GM18909 (cell line): ENCODE measurements at regions not wholly inside any gene's neighbourhood (a gene's known extent, or its start where the extent isn't known, plus 50 kb on each side); places are given as distances from the start of the nearest gene placed in this dataset.

Experiments
- ATAC-seq: cut with Tn5 transposase; IDR thresholded peaks from one replicate; pipeline ENCODE4 v1.9.1; 2021; ENCODE audit warnings: mild to moderate bottlenecking; ENCODE audit not compliant: unreplicated experiment, poor library complexity

GRCh38 chr6:44629636-44630035, 242.1 kb downstream of the CDC5L start:
- no peak for ATAC-seq

DNA sequence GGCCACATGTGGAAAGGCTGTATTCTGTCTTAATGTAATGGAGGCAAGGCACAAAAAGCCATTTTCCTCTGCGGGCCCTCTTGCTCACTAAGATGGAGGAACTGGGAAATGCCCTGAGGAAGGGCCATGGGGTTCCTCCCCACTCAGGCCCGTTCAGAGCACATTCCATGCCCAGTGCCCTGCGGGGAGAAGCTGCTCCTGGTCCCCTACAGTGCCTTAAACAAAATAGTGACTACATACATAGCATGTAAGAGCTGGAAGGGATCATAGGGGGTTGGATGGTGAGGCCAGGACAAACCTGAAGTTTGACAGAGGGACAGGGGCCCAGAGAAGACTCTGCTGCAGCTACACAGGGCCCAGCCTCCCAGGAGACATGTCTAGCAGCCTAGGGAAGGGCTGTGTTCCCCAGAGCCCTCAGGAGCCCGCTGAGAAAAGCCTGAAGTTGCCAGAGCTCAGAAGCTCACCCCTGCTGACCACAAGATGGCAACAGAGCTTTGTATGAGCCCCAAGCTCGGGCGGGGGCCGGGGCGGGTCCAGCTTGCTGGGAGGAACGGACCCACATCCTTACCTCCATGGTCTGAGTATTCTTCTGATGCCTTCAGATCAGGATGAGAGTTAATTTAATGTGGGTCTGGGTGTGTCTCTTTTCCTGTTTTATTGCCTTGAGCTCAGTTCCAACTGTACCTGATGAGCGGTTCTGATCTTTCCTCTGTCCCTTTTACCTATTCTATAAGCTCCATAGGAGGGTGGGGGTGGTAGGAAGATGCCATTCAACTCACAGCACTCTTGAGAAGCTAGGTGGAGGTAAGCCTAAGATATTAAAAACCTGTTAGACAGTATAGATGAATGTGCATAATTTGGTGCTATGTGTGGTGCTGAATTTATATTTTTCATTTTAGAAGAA, 242.9 kb downstream of the CDC5L start:
- ATAC-seq = no peak

- ATAC-seq = no peak
Observed at GRCh38 chr6:44631968-44632367, 244.5 kb downstream of the CDC5L start.

GRCh38 chr6:44634321-44634720, 246.8 kb downstream of the CDC5L start:
- ATAC-seq = no peak

DNA sequence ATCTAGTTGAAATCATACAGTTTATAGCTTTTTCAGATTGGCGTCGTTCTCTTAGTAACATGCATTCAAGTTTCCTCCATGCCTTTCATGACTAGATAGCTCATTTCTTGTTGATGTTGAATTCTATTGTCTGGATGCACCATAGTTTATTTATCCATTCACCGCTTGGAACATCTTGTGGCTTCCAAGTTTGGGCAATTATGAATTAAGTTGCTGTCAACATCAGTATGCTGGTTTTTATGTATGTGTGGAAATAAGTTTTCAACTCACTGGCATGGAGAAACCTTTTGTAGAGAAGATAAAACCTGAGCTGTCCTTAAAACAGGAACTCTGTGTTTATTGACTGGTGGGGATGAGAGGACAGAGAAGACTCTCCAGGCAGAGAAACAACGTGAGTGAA, 248.0 kb downstream of the CDC5L start:
- ATAC-seq = no peak

- ATAC-seq = no peak
Observed at GRCh38 chr6:44636561-44637248, 249.2 kb downstream of the CDC5L start.

GRCh38 chr6:44641344-44642031, 254.0 kb downstream of the CDC5L start:
- ATAC-seq = no peak

DNA sequence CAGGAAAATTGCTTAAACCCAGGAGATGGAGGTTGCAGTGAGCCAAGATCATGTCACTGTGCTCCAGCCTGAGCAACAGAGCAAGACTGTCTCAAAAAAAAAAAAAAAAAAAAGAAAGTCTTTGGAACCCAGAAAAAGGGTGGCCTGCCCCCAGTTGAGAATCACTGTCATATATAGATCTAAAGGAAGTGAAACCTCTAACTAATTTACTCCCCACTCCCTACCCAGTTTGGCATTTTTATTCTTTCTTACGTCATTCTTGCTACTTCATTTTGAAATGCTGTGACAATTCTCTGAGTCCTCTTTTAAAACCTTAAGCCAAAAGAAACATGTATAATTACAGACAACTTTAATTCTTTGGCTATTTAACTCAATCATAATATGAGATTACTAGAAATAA, 254.8 kb downstream of the CDC5L start:
- ATAC-seq = no peak

DNA sequence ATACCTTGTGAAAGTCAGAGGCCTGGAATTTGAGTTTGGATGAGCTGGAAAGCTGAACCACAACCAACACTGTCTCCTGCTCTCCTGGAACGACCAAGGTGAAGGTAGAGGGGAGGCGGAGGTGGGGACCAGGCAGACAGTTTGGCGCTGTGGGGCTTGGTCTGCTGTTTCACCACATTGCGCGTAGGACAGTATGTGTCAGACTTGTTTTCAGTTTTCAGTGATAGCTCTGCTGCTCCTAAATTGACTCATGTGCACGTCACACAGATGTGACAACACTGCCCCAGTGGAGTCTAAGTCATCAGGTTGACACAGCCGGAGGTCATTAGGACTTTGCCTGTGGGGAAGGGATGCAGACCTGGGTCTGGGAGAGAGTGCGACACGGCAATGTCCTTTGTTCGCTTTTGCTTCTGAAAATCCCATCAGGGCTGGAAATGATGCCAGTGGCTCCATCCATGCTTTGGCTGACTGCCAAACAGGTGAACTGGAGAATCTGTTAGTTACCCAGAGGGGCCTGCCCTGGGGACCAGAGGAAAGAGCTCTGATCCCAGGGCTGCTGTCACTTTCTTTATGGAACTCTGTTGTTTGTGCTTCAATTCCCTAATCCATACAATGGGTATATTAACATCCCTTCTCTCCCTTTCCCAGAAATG, 255.5 kb downstream of the CDC5L start:
- no peak for ATAC-seq

GRCh38 chr6:44645276-44645675, 257.8 kb downstream of the CDC5L start:
- no peak for ATAC-seq

DNA sequence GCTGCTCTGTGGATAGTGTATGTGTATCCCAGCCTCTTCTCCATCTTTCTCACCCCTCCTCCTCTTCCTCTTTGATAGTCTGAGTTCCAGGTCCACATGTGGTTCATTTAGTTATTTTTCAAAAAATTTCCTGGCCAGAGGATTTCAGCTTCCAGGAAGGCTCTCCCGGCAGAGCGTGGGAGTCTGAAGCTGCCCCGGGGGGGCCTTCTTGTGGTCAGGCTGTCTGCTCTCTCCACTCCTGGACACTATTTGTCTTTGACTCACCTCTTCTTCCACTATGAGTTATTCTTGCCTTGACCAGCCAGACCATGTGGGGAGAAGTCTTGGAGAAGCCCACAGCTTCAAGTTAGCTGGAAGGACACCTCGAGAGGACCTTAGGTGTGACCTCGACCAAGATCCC, 258.8 kb downstream of the CDC5L start:
- no peak for ATAC-seq

- no peak for ATAC-seq
Observed at GRCh38 chr6:44649365-44650025, 262.0 kb downstream of the CDC5L start.

- ATAC-seq = no peak
Observed at GRCh38 chr6:44650495-44650894, 263.0 kb downstream of the CDC5L start.

- ATAC-seq = no peak
Observed at GRCh38 chr6:44650947-44651346, 263.4 kb downstream of the CDC5L start.

GRCh38 chr6:44651604-44652003, 264.1 kb downstream of the CDC5L start:
- ATAC-seq = no peak

DNA sequence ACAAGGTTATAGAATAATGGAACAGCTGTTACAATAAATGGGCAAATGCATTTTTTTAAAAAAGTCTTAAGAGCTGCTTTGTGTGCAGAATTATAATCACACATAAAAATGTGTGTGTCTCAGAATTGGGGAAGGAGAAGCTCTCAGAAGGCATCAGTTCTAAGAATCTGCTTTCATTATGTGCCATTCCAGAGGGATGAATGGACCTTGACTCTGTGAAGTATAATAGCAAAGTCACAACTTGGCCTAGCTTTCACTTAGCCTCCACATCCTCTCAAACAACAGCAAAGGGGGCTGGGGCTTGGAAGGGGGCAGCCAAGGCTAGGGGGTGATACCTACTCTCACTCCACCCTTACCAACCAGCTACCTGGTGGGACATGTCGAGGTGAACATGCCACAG, 265.0 kb downstream of the CDC5L start:
- no peak for ATAC-seq

DNA sequence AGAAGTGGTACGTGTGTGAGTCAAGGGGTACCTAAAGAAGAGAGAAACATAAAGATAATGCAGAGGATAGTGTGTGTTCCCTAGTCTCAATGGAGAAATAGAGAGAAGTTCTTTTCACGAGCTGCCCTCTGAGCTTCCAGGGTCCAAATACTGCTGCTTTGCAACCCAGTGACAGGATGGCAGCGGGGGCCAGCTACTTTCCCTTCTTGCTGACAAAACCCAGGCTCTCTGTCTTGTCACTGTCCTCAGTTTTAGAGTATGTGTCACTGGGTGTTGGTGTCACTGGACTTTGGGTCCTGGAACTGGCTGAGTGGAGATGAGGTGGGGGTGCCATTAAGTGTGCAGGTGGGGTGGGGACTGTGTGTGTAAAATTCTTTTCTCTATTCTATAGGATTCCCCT, 265.6 kb downstream of the CDC5L start:
- ATAC-seq = no peak

- no peak for ATAC-seq
Observed at GRCh38 chr6:44653761-44654218, 266.3 kb downstream of the CDC5L start.

- peak; percentile 66 for ATAC-seq
Observed at GRCh38 chr6:44655412-44656342, 268.2 kb downstream of the CDC5L start.
